Ovary (tissue), 3 donors: ENCODE measurements at regions not wholly inside any gene's neighbourhood (a gene's known extent, or its start where the extent isn't known, plus 50 kb on each side); places are given as distances from the start of the nearest gene placed in this dataset.

Experiments
- EP300 ChIP-seq: sonication (generic); formaldehyde crosslinking; IDR thresholded peaks from one replicate; pipeline ENCODE4 v1.6.1; 2017; ENCODE audit warnings: antibody characterized with exemption
- POLR2A ChIP-seq: fragments of 450-650 bp; IDR thresholded peaks from one replicate; pipeline ENCODE4 v1.6.1; 2017; ENCODE audit warnings: antibody characterized with exemption, mild to moderate bottlenecking, moderate library complexity
- TF ChIP-seq, protein P1 (sequence below), 3 donors: fragments of 450-650 bp in 2 of 3; fragments of 200-600 bp in 1 of 3; IDR thresholded peaks; one replicate each; pipeline versions ENCODE4 v1.5.1 to v1.8.0; 2016 to 2022; ENCODE audit warnings: antibody characterized with exemption in 3 of 3, mild to moderate bottlenecking in 1 of 3
- donor health status: DM: no; HTN: no; CAD: no.

GRCh38 chr9:22863736-22864135 lies 417.1 kb downstream of the DMRTA1 start:
- no peak for TF ChIP-seq POLR2A
- TF ChIP-seq, protein P1, sequence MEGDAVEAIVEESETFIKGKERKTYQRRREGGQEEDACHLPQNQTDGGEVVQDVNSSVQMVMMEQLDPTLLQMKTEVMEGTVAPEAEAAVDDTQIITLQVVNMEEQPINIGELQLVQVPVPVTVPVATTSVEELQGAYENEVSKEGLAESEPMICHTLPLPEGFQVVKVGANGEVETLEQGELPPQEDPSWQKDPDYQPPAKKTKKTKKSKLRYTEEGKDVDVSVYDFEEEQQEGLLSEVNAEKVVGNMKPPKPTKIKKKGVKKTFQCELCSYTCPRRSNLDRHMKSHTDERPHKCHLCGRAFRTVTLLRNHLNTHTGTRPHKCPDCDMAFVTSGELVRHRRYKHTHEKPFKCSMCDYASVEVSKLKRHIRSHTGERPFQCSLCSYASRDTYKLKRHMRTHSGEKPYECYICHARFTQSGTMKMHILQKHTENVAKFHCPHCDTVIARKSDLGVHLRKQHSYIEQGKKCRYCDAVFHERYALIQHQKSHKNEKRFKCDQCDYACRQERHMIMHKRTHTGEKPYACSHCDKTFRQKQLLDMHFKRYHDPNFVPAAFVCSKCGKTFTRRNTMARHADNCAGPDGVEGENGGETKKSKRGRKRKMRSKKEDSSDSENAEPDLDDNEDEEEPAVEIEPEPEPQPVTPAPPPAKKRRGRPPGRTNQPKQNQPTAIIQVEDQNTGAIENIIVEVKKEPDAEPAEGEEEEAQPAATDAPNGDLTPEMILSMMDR (IDR thresholded peaks at IDR 0.05), result no peak
- TF ChIP-seq EP300, result no peak
